ENCODE measurements at regions not wholly inside any gene's neighbourhood (a gene's known extent, or its start where the extent isn't known, plus 50 kb on each side); places are given as distances from the start of the nearest gene placed in this dataset.
"Not testable (repeated sequence)": the region's sequence is repeated elsewhere in the genome, so short reads cannot be mapped to it uniquely, and the experiment has no call there.

- Histone ChIP-seq H3K9me3 (peaks cover 0 to 22% of the 10 kb centered on the region in 2 donors), H3K27ac (no peak overlapping the region), H3K27me3 (no peaks in the 10 kb centered on the region), H3K4me3 (no peak overlapping the region), H3K36me3 (no peaks in the 10 kb centered on the region), H3K4me1 (no peaks in the 10 kb centered on the region)
- no peak for DNase-seq (ENCODE audit: low spot score)
- TF ChIP-seq CTCF (IDR thresholded peaks at IDR 0.05): no peak
These were observed 958.6 kb downstream of the NXPH1 start for GRCh38 chr7:9391984-9392383.

GRCh38 chr7:9404386-9404785 lies 971.0 kb downstream of the NXPH1 start:
- H3K27me3 ChIP-seq; H3K4me3 ChIP-seq; DNase-seq (ENCODE audit: low spot score); H3K27ac ChIP-seq; H3K4me1 ChIP-seq; H3K9me3 ChIP-seq; H3K36me3 ChIP-seq: not testable (repeated sequence)

GRCh38 chr7:9407816-9408215 lies 974.4 kb downstream of the NXPH1 start:
- H3K27me3 ChIP-seq: no peaks in the 10 kb centered on the region
- no peaks in the 10 kb centered on the region for H3K4me1 ChIP-seq
- H3K36me3 ChIP-seq: no peaks in the 10 kb centered on the region
- no peak overlapping the region for H3K4me3 ChIP-seq
- no peak for TF ChIP-seq CTCF (IDR thresholded peaks at IDR 0.05)
- no peak for DNase-seq (ENCODE audit: low spot score)
- H3K9me3 ChIP-seq: no peaks in the 10 kb centered on the region
- H3K27ac ChIP-seq: no peak overlapping the region

GRCh38 chr7:9453521-9453920 lies 1020.1 kb downstream of the NXPH1 start:
- no peak overlapping the region for H3K27ac ChIP-seq
- H3K36me3 ChIP-seq: no peaks in the 10 kb centered on the region
- DNase-seq (ENCODE audit: low spot score): no peak
- H3K4me1 ChIP-seq: no peaks in the 10 kb centered on the region
- H3K27me3 ChIP-seq: no peaks in the 10 kb centered on the region
- no peaks in the 10 kb centered on the region for H3K9me3 ChIP-seq
- no peak overlapping the region for H3K4me3 ChIP-seq
- no peak for TF ChIP-seq CTCF (IDR thresholded peaks at IDR 0.05)

- H3K36me3 ChIP-seq: no peaks in the 10 kb centered on the region
- no peaks in the 10 kb centered on the region for H3K4me1 ChIP-seq
- H3K4me3 ChIP-seq: no peak overlapping the region
- H3K9me3 ChIP-seq: no peaks in the 10 kb centered on the region
- no peak for DNase-seq (ENCODE audit: low spot score)
- no peak overlapping the region for H3K27ac ChIP-seq
- no peak for TF ChIP-seq CTCF (IDR thresholded peaks at IDR 0.05)
- no peaks in the 10 kb centered on the region for H3K27me3 ChIP-seq
These were observed 1055.1 kb downstream of the NXPH1 start for GRCh38 chr7:9488555-9488954.

- Histone ChIP-seq H3K9me3 (peaks cover 0 to 4% of the 10 kb centered on the region in 2 donors), H3K36me3 (no peaks in the 10 kb centered on the region), H3K4me1 (no peaks in the 10 kb centered on the region), H3K27ac (no peak overlapping the region), H3K27me3 (no peaks in the 10 kb centered on the region), H3K4me3 (no peak overlapping the region)
- no peak for TF ChIP-seq CTCF (IDR thresholded peaks at IDR 0.05)
- no peak for DNase-seq (ENCODE audit: low spot score)
These were observed 1064.9 kb downstream of the NXPH1 start for GRCh38 chr7:9498303-9498702.

Data from right atrium auricular region (tissue), 2 donors.